Sigmoid colon (tissue), 4 donors: ENCODE measurements at regions not wholly inside any gene's neighbourhood (a gene's known extent, or its start where the extent isn't known, plus 50 kb on each side); places are given as distances from the start of the nearest gene placed in this dataset.

Source experiments
- CTCF ChIP-seq, 4 experiments: fragments of 450-650 bp in 3 of 4; fragments of 200-600 bp in 1 of 4; IDR thresholded peaks; one replicate each; pipeline ENCODE4 v1.5.1; 2016 to 2019; ENCODE audit warnings: antibody characterized with exemption in 4 of 4, mild to moderate bottlenecking in 3 of 4, moderate library complexity in 2 of 4
- EP300 ChIP-seq, 4 donors: sonication (generic); formaldehyde crosslinking; IDR thresholded peaks; one replicate each; pipeline ENCODE4 v1.6.1; 2017; ENCODE audit warnings: antibody characterized with exemption in 4 of 4
- POLR2A ChIP-seq, 2 donors: fragments of 450-650 bp; IDR thresholded peaks; one replicate each; pipeline ENCODE4 v1.6.1; 2016; ENCODE audit warnings: antibody characterized with exemption in 2 of 2, mild to moderate bottlenecking in 2 of 2, moderate library complexity in 2 of 2
- POLR2AphosphoS5 ChIP-seq, 4 donors: sonication (generic); formaldehyde crosslinking; IDR thresholded peaks; one replicate each; pipeline ENCODE4 v1.6.1; 2017; ENCODE audit warnings: antibody characterized with exemption in 4 of 4

GRCh38 chr4:111020476-111020875 lies 397.6 kb upstream of the PITX2 start:
- TF ChIP-seq EP300 (IDR thresholded peaks at IDR 0.05) (no peak), POLR2A (IDR thresholded peaks at IDR 0.05) (no peak), CTCF (IDR thresholded peaks at IDR 0.05) (no peak), POLR2AphosphoS5 (IDR thresholded peaks at IDR 0.05) (no peak)
